WERI-Rb-1 (cell line): ENCODE measurements at regions not wholly inside any gene's neighbourhood (a gene's known extent, or its start where the extent isn't known, plus 50 kb on each side); places are given as distances from the start of the nearest gene placed in this dataset.
"Not testable (repeated sequence)": the region's sequence is repeated elsewhere in the genome, so short reads cannot be mapped to it uniquely, and the experiment has no call there.

ENCODE experiments used
- DNase-seq: peaks from one replicate; pipeline ENCODE4 v3.0.0-alpha.2; 2020
- H3K27ac ChIP-seq: fragments of 250-450 bp; sonication (Bioruptor Pico); 2 replicates; pipeline ENCODE4 v1.5.1; 2020; ENCODE audit warnings: mild to moderate bottlenecking, moderate library complexity
- H3K27me3 ChIP-seq: fragments of 250-450 bp; sonication (Bioruptor Pico); 2 replicates; pipeline ENCODE4 v1.5.1; 2021; ENCODE audit warnings: mild to moderate bottlenecking, low read depth, moderate library complexity; ENCODE audit not compliant: insufficient read depth, severe bottlenecking
- H3K36me3 ChIP-seq: fragments of 250-450 bp; sonication (Bioruptor Pico); 2 replicates; pipeline ENCODE4 v1.5.1; 2020; ENCODE audit warnings: mild to moderate bottlenecking, moderate library complexity
- H3K4me3 ChIP-seq: 2 replicates; pipeline ENCODE4 v1.5.1; 2011; ENCODE audit warnings: low read depth, mild to moderate bottlenecking, control low read depth, low read length
- H3K9me3 ChIP-seq: fragments of 250-450 bp; sonication (Bioruptor Pico); 2 replicates; pipeline ENCODE4 v1.5.1; 2021; ENCODE audit warnings: mild to moderate bottlenecking, moderate library complexity; ENCODE audit not compliant: severe bottlenecking
- TF ChIP-seq, protein P1 (sequence below): IDR thresholded peaks from 2 replicates; pipeline ENCODE4 v1.5.1; 2011; ENCODE audit warnings: low read depth, mild to moderate bottlenecking, control low read depth, inconsistent platforms, low read length

GRCh38 chrX:76774912-76775311 is 347.4 kb downstream of the MAGEE1 start:
- not testable (repeated sequence) for H3K27me3 ChIP-seq, DNase-seq, H3K9me3 ChIP-seq, H3K4me3 ChIP-seq, H3K36me3 ChIP-seq, H3K27ac ChIP-seq

- no peak overlapping the region for H3K27ac ChIP-seq
Measured at GRCh38 chrX:76796311-76796710, 368.8 kb downstream of the MAGEE1 start.

GRCh38 chrX:76802708-76803107 is 375.2 kb downstream of the MAGEE1 start:
- Histone ChIP-seq H3K4me3 (no peak overlapping the region), H3K27ac (no peak overlapping the region), H3K9me3 (no peaks in the 10 kb centered on the region), H3K36me3 (no peaks in the 10 kb centered on the region), H3K27me3 (peaks cover 4% of the 10 kb centered on the region)
- TF ChIP-seq, protein P1, sequence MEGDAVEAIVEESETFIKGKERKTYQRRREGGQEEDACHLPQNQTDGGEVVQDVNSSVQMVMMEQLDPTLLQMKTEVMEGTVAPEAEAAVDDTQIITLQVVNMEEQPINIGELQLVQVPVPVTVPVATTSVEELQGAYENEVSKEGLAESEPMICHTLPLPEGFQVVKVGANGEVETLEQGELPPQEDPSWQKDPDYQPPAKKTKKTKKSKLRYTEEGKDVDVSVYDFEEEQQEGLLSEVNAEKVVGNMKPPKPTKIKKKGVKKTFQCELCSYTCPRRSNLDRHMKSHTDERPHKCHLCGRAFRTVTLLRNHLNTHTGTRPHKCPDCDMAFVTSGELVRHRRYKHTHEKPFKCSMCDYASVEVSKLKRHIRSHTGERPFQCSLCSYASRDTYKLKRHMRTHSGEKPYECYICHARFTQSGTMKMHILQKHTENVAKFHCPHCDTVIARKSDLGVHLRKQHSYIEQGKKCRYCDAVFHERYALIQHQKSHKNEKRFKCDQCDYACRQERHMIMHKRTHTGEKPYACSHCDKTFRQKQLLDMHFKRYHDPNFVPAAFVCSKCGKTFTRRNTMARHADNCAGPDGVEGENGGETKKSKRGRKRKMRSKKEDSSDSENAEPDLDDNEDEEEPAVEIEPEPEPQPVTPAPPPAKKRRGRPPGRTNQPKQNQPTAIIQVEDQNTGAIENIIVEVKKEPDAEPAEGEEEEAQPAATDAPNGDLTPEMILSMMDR = no peak
- no peak for DNase-seq

More at GRCh38 chrX:76796311-76796710, 368.8 kb downstream of the MAGEE1 start:
- TF ChIP-seq, protein P1 = no peak
- DNase-seq = no peak
- Histone ChIP-seq H3K27me3 (no peaks in the 10 kb centered on the region), H3K4me3 (no peak overlapping the region), H3K36me3 (no peaks in the 10 kb centered on the region), H3K9me3 (no peaks in the 10 kb centered on the region)

- no peak for DNase-seq
- Histone ChIP-seq H3K4me3 (no peak overlapping the region), H3K9me3 (no peaks in the 10 kb centered on the region), H3K27ac (no peak overlapping the region), H3K36me3 (no peaks in the 10 kb centered on the region), H3K27me3 (no peaks in the 10 kb centered on the region)
- TF ChIP-seq, protein P1 = no peak
Measured at GRCh38 chrX:76815754-76816153, 388.2 kb downstream of the MAGEE1 start.

DNA sequence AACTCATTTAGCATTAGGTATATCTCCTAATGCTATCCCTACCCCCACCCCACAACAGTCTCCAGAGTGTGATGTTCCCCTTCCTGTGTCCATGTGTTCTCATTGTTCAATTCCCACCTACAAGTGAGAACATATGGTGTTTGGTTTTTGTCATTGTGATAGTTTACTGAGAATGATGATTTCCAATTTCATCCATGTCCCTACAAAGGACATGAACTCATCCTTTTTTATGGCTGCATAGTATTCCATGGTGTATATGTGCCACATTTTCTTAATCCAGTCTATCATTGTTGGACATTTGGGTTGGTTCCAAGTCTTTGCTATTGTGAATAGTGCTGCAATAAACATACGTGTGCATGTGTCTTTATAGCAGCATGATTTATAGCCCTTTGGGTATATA is 389.8 kb downstream of the MAGEE1 start:
- H3K27ac ChIP-seq, H3K9me3 ChIP-seq, H3K36me3 ChIP-seq, H3K4me3 ChIP-seq, DNase-seq, H3K27me3 ChIP-seq: not testable (repeated sequence)

DNA sequence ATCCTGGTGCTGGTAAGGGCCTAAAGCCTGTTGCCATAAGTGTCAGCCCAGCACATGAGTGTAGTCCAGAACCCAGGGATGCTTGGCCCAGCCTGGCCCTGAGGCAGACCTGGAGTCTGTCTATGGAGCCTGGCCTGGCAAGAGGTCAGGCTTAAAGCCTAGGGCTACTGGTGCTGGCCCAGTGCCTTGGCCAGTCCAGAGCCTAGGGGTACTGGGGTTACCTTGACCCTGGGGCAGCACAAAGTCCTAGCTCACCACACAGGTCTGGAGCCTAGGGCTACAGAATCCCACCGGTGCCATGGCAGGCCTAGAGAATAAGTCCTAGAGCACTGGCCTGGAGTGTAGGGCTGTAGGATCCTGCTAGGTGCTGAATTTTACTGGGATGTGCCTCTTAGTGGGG is 393.8 kb downstream of the MAGEE1 start:
- no peak overlapping the region for H3K4me3 ChIP-seq
- H3K9me3 ChIP-seq = no peaks in the 10 kb centered on the region
- TF ChIP-seq, protein P1 = no peak
- H3K27me3 ChIP-seq = no peaks in the 10 kb centered on the region
- no peaks in the 10 kb centered on the region for H3K36me3 ChIP-seq
- H3K27ac ChIP-seq = no peak overlapping the region
- no peak for DNase-seq

DNA sequence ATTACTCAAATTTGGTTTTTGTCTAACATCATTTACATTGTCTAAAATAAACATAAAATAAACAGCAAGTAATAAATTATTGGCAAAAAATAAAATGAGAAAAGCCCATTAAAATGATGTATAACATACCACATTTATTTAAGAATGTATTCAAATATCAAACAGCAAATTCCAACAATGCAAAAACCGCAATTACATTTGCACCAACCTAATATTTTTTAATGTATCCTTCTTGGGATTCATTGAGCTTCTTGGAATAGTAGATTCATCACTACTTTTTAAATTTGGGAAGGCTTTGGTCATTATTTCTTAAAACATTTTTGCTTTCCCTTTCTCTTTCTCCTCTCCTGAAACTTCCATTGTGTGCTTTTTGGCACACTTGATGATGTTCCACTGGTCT is 400.2 kb downstream of the MAGEE1 start:
- TF ChIP-seq, protein P1 = no peak
- no peaks in the 10 kb centered on the region for H3K36me3 ChIP-seq
- no peak for DNase-seq
- no peak overlapping the region for H3K27ac ChIP-seq
- no peaks in the 10 kb centered on the region for H3K9me3 ChIP-seq
- H3K4me3 ChIP-seq = no peak overlapping the region
- peaks cover 3% of the 10 kb centered on the region for H3K27me3 ChIP-seq

DNA sequence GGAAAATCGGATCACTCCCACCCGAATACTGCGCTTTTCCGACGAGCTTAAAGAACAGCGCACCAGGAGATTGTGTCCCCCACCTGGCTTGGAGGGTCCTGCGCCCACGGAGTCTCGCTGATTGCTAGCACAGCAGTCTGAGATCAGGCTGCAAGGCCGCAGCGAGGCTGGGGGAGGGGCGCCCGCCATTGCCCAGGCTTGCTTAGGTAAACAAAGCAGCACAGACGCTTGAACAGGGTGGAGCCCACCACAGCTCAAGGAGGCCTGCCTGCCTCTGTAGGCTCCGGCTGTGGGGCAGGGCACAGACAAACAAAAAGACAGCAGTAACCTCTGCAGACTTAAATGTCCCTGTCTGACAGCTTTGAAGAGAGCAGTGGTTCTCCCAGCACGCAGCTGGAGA is 413.4 kb downstream of the MAGEE1 start:
- peaks cover 22% of the 10 kb centered on the region for H3K27me3 ChIP-seq
- DNase-seq = peak; percentile 7
- not testable (repeated sequence) for H3K27ac ChIP-seq, H3K36me3 ChIP-seq, H3K9me3 ChIP-seq, H3K4me3 ChIP-seq
